ENCODE measurements at regions not wholly inside any gene's neighbourhood (a gene's known extent, or its start where the extent isn't known, plus 50 kb on each side); places are given as distances from the start of the nearest gene placed in this dataset.

DNA sequence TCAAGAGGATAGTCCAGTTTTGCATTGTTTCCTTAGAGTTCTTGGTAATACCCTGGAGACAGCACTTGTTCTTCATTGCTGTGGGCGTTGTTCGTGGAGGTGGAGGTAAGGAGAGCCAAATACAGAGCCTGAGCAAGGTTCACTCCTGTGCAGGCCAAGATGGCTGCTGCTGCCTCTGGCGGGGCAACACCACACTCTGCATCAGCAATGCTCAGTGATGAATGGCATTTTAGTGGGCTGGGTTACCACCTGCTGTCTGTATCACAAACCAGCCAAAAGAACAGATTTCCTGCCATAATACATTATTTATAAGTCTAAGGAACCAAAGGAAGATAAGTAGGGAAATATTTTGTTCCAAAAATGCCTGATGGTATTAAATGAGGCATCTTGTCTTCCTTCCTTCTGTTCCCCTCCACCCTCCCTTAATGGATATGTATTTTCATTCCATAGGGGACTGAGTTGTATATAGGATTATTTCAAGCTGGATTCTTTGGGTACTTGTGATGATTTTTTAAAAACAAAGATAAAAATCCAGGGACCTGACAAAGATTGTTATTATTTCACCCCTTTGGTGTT lies 61.6 kb upstream of the LIMCH1 start:
- TF ChIP-seq, protein P1, sequence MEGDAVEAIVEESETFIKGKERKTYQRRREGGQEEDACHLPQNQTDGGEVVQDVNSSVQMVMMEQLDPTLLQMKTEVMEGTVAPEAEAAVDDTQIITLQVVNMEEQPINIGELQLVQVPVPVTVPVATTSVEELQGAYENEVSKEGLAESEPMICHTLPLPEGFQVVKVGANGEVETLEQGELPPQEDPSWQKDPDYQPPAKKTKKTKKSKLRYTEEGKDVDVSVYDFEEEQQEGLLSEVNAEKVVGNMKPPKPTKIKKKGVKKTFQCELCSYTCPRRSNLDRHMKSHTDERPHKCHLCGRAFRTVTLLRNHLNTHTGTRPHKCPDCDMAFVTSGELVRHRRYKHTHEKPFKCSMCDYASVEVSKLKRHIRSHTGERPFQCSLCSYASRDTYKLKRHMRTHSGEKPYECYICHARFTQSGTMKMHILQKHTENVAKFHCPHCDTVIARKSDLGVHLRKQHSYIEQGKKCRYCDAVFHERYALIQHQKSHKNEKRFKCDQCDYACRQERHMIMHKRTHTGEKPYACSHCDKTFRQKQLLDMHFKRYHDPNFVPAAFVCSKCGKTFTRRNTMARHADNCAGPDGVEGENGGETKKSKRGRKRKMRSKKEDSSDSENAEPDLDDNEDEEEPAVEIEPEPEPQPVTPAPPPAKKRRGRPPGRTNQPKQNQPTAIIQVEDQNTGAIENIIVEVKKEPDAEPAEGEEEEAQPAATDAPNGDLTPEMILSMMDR (IDR thresholded peaks at IDR 0.05; ENCODE audit: extremely low read depth, missing control alignments): no peak
- DNase-seq (ENCODE audit: low spot score): no peak

DNA sequence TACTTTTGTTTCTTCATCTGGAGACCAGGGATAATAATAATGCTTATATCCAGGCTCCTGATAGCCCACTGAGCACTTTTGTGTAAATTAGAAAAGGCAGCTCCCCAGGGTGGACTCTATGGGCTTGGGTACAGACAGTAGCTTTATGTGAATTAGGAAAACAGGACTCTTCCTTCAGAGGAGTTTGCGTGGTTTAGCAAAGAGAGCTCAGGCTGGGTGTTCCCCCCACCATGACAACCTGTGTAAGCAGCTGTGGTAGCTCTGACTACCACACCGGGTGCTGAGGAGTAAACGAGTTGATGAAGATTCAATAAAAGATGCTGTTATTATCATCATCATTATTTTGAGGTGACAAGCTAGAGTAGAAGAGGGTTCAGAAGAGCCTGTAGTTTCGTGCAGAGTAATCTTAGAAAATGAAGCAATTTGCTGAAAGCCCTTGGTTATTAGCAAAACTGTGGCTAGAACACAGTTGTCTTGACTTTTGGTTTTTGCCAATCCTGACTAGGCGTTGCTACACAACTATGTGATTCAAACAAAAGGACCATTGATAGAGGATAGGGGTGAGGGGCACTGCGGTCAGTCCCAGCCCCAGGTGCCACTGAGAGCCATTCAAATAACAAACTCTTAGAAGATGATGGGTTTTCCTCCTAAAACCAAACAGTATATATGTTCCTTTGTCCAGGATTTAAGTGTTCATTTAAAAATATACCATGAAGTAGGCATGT lies 60.6 kb upstream of the LIMCH1 start:
- TF ChIP-seq, protein P1 (IDR thresholded peaks at IDR 0.05; ENCODE audit: extremely low read depth, missing control alignments): no peak
- no peak for DNase-seq (ENCODE audit: low spot score)

DNA sequence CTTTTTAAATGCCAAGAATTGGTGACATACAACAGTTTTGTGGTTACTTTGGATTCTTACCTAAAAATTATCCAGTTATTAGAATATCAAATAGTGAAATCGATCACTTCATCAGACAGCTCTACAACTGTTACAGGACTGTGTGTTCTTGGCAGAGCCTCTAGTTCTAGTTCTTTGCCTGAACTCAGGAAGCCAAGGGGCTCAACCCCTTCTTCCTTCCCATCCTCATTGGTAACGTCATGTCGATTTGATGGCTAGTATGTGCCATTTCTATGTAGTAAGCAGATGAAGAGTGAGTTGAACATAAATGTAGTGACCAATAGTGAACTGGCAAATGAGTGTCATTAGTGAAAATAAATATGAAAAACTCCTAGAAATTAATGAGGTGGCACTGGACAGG lies 59.4 kb upstream of the LIMCH1 start:
- TF ChIP-seq, protein P1 (IDR thresholded peaks at IDR 0.05; ENCODE audit: extremely low read depth, missing control alignments): no peak
- DNase-seq (ENCODE audit: low spot score): no peak

DNA sequence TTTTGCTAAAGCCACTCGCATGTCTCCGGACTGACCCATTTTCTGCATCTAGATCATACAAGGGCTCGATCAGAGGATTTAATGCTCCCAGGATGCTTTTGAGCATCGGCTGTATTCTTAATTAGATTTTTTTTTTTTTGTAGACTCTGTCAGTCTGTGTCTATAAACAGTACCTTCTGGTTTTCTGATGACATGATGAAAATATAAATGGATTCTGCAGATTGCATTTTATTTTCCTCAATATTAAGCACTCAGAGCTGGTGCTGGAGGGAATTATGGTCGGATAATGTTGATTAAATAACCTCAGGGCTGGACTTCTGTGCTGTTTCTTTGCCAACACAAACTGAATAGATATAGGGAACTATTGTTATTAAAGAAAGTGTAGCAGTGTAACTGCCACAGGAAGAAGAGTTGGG lies 57.1 kb upstream of the LIMCH1 start:
- TF ChIP-seq, protein P1 (IDR thresholded peaks at IDR 0.05; ENCODE audit: extremely low read depth, missing control alignments): no peak
- no peak for DNase-seq (ENCODE audit: low spot score)

DNA sequence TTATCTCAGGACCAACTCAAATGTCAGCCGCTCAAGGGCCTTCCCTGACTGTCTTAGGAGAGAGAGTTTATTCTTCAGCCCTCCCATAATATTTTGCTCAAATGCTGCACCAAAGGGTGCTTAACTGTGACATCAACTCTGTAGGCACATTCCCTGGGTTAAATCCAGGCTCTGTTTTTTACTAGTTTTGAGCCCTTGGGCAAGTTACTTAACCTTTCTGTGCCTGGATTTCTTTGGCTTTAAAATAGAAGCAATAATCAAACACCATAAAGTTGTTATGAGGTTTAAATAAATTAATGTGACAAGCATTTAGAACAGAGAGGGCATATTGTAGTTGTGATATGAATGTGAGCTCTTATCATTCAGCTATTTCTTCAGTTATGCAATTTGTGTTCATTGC lies 54.2 kb upstream of the LIMCH1 start:
- DNase-seq (ENCODE audit: low spot score): no peak

DNA sequence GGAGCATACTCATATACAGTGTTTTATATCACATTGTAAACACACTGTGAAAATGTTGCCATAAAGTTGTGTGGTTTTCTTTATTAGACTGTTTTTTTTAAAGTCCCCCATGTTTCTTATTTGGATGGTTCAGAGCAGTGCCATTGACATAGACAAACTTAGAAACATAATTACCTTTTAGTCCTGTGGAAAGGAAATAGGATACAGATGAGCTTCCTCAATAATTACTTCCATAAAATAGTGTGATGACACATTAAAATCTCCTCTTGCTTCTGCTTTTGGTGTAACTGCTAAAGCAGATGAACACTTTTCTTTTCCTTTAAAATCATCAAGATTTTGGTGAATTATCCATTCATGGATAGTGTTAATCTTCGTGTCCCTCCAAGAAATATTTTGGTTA lies 52.9 kb upstream of the LIMCH1 start:
- no peak for DNase-seq (ENCODE audit: low spot score)
- TF ChIP-seq, protein P1 (IDR thresholded peaks at IDR 0.05; ENCODE audit: extremely low read depth, missing control alignments): no peak

More for the DNA sequence above, 54.2 kb upstream of the LIMCH1 start:
- TF ChIP-seq, protein P1 (IDR thresholded peaks at IDR 0.05; ENCODE audit: extremely low read depth, missing control alignments): no peak

DNA sequence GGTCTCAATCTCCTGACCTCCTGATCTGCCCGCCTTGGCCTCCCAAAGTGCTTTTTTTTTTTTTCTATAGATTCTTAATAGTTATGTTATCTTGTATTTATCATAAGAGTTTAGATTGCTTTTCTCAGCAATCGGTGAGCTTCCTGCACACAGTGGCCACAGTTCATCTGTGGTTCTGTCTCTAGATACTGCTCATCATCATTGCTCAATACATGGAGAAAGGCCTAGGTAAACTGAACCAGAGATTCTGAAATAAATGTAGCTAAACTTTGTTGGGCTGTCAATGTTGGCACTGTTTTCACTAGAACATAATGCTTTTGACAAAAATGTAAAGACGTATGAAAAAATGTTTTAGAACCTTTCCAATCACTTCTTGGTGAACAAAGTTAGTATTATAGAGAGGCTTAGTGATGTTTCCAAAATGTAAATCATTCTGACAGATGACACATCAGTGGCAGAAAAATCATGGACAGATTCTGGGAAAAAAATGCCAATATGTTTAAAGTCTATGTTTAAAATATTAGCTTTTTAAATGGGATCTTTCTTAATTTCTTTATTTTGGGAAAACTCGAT lies 50.0 kb upstream of the LIMCH1 start:
- TF ChIP-seq, protein P1 (IDR thresholded peaks at IDR 0.05; ENCODE audit: extremely low read depth, missing control alignments): no peak
- no peak for DNase-seq (ENCODE audit: low spot score)

All from GM20000 (cell line).